H1 (cell line): ENCODE measurements at regions not wholly inside any gene's neighbourhood (a gene's known extent, or its start where the extent isn't known, plus 50 kb on each side); places are given as distances from the start of the nearest gene placed in this dataset.

ENCODE experiments used
- CHD1 ChIP-seq: IDR thresholded peaks from 2 replicates; pipeline ENCODE4 v1.6.1; 2012; ENCODE audit warnings: low read depth, low read length, improper control_type of control experiment
- CTBP2 ChIP-seq: IDR thresholded peaks from 2 replicates; pipeline ENCODE4 v1.7.0; 2011; ENCODE audit warnings: borderline replicate concordance, mild to moderate bottlenecking, moderate library complexity, mixed read lengths, low read length; ENCODE audit not compliant: insufficient read depth, insufficient read length
- CTCF ChIP-seq, 3 experiments: IDR thresholded peaks; 1 replicate in 2 of 3; 2 replicates in 1 of 3; pipeline versions ENCODE4 v1.5.1 to v1.6.1; 2011; ENCODE audit warnings: low read length in 3 of 3, mild to moderate bottlenecking in 3 of 3, inconsistent platforms in 2 of 3, low read depth in 1 of 3, moderate library complexity in 1 of 3; ENCODE audit not compliant: insufficient read depth in 1 of 3; ENCODE audit errors: control extremely low read depth in 1 of 3
- EP300 ChIP-seq, 2 experiments: IDR thresholded peaks; 1 replicate in 1 of 2; 2 replicates in 1 of 2; pipeline ENCODE4 v1.6.1; 2011 to 2012; ENCODE audit warnings: low read depth in 2 of 2, low read length in 2 of 2, mild to moderate bottlenecking in 2 of 2, borderline replicate concordance in 1 of 2, inconsistent platforms in 1 of 2, moderate library complexity in 1 of 2
- EZH2 ChIP-seq: fragments of 200-600 bp; sonication (generic); IDR thresholded peaks from 2 replicates; pipeline ENCODE4 v1.7.1; 2012; ENCODE audit warnings: low read depth, mild to moderate bottlenecking, moderate library complexity, low read length, inconsistent platforms; ENCODE audit not compliant: severe bottlenecking
- HDAC2 ChIP-seq, 2 experiments: fragments of 300-600 bp in 1 of 2; sonication (generic) in 1 of 2; IDR thresholded peaks; 2 replicates each; pipeline ENCODE4 v1.6.1; 2011 to 2012; ENCODE audit warnings: low read depth in 2 of 2, low read length in 2 of 2, mild to moderate bottlenecking in 2 of 2, moderate library complexity in 2 of 2, borderline replicate concordance in 1 of 2, inconsistent platforms in 1 of 2
- HDAC6 ChIP-seq: IDR thresholded peaks from one replicate; pipeline ENCODE4 v1.7.1; 2012; ENCODE audit warnings: low read depth, mild to moderate bottlenecking, inconsistent platforms, low read length, moderate library complexity
- NRF1 ChIP-seq: IDR thresholded peaks from 2 replicates; pipeline ENCODE4 v1.6.1; 2011; ENCODE audit warnings: mild to moderate bottlenecking, low read depth, low read length, improper control_type of control experiment
- POLR2A ChIP-seq, 2 experiments: IDR thresholded peaks; 1 replicate in 1 of 2; 2 replicates in 1 of 2; pipeline ENCODE4 v1.6.1; 2011; ENCODE audit warnings: low read depth in 2 of 2, low read length in 2 of 2, mild to moderate bottlenecking in 2 of 2; ENCODE audit errors: control extremely low read depth in 1 of 2
- POLR2AphosphoS5 ChIP-seq: IDR thresholded peaks from 2 replicates; pipeline ENCODE4 v1.6.1; 2011; ENCODE audit warnings: low read depth, low read length
- TAF1 ChIP-seq: IDR thresholded peaks from 2 replicates; pipeline ENCODE4 v1.6.1; 2011; ENCODE audit warnings: mild to moderate bottlenecking, low read depth, low read length

- TF ChIP-seq POLR2AphosphoS5 (no peak), CTBP2 (no peak), EP300 (IDR thresholded peaks at IDR 0.05; ENCODE audit: borderline replicate concordance in 1 of 2, low read depth in 2 of 2, low read length in 2 of 2) (no peak), CTCF (IDR thresholded peaks at IDR 0.05; ENCODE audit: control extremely low read depth in 1 of 3, insufficient read depth in 1 of 3, low read depth in 1 of 3, low read length in 3 of 3) (no peak), TAF1 (no peak), CHD1 (no peak), NRF1 (no peak), POLR2A (IDR thresholded peaks at IDR 0.05; ENCODE audit: control extremely low read depth in 1 of 2, low read depth in 2 of 2, low read length in 2 of 2) (no peak), HDAC2 (IDR thresholded peaks at IDR 0.05; ENCODE audit: borderline replicate concordance in 1 of 2, low read depth in 2 of 2, low read length in 2 of 2) (no peak), HDAC6 (no peak), EZH2 (no peak)
Measured at GRCh38 chr2:187232749-187233148, 215.3 kb downstream of the CALCRL start.
